Stimulated activated naive CD4-positive, alpha-beta T cell (primary cell): ENCODE measurements at regions not wholly inside any gene's neighbourhood (a gene's known extent, or its start where the extent isn't known, plus 50 kb on each side); places are given as distances from the start of the nearest gene placed in this dataset.
"Not testable (repeated sequence)": the region's sequence is repeated elsewhere in the genome, so short reads cannot be mapped to it uniquely, and the experiment has no call there.

Experiments used
- DNase-seq, 6 experiments: peaks; one replicate each; lab custom pipeline; 2025; lab: John Stamatoyannopoulos, UW

DNA sequence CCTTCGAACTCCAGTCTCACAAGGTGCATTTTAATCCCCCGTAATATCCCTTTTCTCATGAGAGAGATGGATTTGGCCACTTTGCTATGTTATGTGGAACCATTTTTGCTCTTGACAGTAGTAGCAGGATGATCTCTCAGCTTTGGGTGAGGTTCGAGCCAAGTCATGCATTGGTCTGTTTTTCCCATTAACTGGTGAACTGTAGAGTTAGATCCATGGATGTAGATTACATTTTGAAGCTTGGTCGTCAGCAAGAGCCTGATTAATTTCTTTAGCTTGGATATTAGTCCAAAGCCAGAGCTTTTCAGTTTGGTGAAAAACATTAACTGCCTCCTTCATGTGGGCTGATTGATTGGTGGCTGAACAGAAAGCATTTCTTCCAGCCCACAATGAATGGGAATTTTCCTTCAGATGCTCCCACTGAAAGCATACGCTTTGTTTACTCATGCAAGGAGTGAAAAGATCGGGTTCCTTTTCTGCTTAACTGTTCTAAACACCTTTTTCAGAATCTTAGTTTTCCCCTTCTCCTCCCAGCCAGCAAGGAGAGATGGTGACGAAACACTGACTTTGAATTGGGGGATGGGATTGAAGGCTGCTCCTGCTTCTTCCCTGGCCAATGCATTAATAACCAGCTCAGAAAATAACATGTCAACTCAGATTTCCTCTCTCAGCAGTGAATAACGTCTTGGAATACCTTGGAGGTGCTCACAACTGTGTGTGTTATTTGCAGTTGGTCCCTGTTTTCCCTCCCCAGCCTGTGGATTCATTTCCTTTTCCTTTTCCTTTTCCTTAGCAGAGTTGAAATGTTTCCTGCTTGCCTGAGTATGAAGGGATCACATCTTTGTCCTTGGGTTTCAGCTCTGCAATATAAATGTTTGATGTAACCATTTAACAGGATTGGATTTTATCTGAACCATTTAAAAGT, 351.8 kb upstream of the FZD8 start:
- DNase-seq: no peak

DNA sequence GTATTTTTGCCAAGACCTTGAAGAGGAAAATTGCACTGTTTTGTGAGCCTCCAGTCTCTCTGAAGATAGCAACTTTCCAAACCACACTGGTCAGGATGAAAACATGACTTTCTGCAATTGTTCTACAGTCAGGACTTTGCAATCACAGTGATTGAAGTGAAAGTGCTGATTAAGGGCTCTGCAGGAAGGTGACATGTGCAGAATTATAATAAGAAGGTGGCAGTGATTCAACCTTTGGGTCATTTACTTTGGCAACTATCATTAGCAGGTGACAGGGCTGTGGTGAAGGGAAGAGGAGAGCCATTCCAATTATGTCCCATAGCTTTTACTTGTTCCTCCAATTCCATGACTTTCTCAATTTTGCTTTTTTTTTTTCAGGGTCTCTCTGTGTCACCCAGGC, 350.0 kb upstream of the FZD8 start:
- no peak for DNase-seq

DNA sequence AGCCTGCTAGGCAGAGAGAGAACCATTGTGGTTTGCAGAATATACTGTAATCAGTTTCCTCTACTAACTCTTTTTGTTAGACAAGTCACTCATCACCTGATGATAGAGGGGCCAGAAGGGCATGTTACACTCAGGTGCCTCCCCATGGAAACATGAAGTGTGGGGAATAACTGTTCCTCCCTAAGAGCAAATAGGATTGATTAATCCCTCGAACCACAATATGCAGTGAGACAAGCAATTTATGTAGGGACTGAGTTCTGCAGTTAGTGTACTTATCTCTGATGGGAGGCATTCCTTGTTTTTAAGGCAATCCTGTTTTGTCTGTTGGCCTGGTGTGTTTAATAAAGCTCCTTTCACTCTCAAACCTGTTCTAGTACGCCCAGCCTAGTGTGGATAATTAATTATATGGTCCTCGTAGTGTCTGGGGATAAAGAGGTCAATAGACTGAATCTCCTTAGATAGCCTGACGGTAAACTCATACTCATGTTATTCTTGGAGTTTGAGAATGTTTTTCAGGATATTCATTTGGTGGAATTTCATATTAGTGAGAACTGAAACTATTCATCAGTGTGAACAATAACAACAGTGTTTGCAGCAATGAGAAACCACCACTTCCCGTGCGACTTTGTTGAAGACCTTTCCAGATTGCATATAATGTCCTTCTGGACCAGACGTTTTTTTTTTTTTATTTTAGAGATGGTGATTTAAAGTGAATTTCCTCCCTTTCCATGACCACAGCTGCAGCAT, 344.8 kb upstream of the FZD8 start:
- no peak for DNase-seq

DNA sequence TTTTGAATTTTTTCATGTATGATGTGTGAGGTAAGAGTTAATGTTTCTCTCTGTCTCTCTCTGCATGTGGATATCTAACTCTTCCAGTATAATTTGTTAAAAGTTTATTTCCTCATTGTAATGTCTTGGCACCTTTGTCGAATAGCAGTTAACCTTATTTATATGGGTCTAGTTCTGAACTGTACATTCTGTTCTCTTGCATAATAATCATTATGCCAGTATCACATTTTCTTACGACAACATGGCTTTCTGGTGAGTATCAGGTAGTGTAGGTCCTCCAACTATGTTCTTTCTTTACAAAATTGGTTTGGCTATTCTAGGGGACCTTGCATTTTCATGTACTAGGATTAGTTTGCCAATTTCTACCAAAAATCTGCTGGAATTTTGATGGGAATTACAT, 337.0 kb upstream of the FZD8 start:
- no peak for DNase-seq

DNA sequence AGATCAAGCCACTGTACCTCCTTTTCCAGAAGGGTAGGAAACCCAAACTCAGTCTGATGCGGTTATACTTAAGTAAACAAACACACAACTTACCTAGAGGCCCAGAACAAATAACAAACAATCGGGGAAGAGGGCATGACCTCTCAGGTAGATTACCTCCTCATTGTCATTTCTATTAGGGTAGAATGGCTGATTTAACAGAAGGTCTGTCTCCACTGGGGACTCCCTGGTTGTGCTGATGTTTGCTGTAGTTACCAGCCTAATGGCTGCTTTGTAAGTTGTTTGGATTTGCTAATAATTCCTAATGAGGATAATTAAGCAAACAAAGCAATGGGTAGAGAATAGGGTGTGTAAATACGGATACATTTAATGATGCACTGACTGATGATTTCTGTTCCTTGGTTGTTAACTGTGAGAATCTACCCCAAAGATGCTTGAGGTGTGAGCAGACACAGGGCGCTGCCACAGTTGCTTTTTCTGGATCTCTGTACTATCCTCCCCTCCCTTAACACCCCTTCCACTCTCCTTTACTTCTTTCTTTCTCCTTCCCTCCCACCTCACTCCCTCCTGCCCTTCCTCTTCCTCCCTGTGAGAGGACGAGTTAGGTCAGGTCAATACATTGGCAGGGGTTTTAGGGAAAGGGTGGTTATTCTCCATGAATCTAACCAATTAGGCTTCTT, 332.0 kb upstream of the FZD8 start:
- not testable (repeated sequence) for DNase-seq

DNA sequence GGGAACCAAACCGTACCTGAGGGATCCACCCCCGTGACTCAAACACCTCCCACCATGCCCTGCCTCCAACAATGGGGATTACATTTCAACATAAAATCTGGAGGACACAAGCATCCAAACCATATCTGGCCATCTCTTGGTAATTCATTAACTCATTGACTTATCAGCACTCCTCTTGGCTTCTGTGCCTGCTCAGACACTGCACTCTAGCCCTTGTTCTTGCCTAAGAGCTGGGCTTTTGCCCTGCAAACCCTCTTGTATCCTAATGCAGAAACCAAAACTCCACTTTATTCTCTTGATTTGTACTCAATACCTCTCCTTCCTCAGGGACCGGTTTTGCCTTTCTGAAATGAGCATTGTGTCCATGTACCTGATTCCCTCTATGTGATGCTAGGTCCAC, 330.2 kb upstream of the FZD8 start:
- DNase-seq: no peak

DNA sequence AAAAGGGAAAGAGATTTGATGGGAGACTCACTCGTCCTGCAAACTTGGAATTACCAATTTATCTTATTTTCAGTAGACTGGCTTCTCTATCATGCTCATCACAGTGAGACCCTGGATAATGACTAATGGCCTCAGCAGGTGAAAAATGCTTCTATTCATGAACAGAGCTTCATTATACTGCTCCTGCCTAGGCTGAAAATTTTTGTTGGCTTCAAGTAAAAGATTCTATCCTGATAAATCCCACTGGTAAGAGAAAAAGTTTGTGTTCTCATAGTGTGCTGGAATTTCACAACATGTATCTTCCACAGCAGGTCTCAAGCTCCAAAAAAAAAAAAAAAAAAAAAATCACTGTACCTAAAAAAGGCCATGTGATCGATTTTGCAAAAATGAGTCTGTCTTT, 329.3 kb upstream of the FZD8 start:
- DNase-seq: no peak

DNA sequence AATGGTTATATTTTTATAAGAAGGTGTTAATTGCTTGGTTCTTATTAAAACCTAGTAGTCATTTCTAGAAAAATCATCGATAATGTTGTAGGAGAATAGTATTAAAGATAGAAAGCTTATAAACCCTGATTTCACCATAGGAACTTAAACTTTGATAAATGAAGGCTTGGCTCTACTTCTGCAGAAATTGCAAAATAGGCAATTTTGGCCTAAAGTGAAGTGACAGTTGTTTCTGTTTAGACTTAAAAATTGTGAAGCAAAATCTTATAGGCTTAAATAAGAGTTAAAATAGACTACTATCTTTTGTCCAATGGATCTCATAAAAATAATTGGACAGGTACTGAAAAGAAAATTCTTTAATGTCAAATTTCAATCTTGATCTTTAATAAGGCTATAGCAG, 321.6 kb upstream of the FZD8 start:
- no peak for DNase-seq

DNA sequence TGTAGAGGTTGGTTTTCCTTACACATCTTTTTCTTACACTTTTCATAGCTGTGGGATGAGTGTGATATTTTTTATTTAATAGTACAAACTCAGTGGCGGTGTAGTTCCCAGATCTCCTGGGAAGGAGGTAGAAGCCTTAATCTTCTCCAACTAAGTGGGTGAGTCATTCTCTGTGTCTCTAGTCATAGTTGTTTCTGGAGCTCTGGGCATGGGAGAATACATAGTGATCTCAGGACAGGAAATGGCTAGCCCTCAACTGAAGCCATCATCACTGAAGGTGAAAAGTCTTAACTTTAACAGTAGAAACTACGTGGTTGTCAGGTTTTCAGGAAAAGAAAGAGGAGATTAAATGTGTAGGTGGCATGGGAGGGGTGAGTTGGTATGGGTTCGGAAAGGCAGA, 319.4 kb upstream of the FZD8 start:
- DNase-seq: no peak

DNA sequence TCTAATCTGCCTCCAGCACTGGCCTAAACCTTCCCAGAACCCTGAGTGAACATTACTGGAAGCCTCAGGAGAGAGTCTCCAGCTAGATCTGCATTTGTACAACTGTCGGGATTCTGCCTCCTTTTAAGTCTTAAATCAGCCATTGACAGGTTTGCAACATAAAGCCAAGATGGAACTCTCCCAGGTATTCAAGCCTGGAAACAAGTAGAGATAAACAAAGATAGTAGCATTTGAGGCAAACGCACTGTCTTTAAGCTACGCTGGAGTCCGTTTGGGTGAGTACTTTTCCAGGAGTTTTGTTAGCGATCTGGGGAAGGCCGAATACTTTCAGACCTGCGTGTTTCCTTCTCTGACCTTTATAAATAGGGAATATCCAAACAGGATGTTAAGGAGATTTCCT, 317.2 kb upstream of the FZD8 start:
- DNase-seq: no peak

DNA sequence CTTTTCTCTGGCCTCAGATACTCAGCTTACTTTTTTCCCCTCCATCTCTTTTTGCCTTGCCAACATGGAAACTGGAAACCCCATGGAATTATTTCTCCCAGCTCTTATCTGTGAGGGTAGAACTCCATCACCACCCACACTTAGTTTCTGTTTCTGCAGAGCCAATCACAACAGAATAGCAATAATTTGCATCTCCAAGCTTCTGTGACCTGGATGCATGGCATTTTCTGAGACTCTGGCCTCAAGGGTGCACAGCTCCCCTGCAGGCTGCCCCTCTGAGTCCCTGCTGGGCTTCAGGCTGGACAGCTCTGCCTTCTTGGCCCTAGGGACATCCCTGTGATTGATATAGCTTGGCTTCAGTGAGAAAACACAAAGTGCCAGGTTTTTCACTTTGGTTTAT, 316.5 kb upstream of the FZD8 start:
- DNase-seq: not testable (repeated sequence)

DNA sequence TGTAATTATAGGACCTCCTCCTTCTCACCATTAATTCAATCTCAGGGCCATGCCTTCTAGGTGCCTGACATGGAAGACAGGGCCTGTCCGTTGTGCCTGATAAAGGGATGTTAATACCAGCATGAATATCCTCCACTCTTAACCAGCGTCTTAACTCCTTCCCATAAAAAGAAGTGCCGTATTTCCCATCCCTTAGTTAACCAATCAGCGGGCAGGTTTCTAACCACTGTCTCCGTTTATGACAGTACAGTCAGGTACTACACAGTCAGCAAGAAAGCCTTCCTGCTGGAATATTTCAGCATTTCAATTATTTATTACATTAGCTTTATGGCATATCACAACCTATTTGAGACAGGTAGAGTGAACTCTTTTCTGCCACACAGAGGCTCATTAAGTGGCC, 308.6 kb upstream of the FZD8 start:
- no peak for DNase-seq

DNA sequence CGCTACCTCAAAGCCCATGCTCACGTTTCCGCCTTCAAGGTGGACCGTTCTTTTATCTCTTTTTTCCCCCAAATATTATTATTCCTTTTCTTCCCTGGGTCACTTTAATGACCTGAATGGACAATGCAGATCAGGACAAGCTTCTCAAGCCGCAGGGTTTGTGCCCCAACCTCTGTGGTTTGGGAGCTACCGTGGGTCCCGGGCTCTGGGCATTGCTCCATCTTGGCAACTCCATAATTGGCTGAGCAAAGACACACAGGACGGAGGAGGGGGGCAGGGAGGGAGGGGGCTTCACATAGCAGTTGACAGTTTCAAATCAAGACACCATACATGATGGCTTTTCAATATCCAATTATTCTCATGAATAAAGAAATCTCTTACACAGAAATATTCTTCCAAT, 308.1 kb upstream of the FZD8 start:
- no peak for DNase-seq

DNA sequence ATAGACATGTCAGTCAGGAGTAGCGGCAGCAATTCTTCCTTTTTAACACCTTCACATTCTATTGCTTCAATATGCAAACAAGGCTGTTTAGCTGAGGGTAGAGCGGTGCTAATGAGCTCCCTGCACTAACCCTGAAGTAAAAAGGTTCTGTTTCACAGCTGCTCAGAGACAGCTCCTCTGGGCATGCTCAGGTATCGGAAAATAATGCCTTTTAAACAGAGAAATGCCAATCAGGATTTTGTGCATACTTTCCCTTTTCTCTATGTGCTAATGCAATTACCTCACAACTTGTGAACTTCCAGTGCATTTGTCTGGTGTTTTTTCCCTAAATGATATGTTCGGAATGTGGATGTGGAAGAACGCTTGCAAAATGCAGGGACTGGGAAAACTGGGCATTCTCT, 307.7 kb upstream of the FZD8 start:
- no peak for DNase-seq

DNA sequence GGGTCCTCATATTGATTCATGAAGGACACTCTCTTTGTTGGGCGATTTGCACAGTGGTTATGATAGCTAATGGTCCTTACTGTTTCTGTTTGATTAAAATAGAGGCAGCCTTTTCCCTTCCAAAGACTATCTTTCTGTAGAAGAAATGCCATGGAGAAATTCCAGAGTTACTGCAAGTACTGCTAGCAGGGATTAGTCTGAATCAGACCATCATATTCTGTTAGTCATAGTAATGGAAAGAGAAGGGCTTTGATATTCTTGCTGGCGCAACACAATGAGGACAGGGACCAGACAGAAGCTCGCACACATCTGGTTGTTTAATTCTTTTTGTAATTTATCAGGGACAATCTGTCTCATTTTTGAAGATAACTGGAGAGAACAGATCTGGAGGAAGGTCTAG, 304.5 kb upstream of the FZD8 start:
- no peak for DNase-seq

DNA sequence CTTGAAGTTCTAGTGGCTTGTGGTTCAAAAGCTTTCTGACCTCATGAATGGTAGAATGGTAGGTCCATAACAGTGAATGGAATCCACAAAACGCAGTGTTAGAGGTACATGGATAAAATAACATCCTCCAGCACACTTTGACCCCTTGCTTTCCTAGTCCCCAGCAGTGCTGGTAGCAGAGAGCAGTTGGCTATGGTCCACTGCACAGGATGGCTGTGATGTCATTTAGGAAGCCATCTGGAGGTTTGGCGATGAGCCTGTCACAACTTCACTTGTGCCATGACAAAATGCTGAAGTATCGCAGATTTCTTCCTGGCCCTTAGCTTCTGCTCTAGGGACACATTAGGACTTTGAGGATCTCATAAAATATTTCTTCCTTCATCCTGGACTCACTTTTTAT, 300.0 kb upstream of the FZD8 start:
- no peak for DNase-seq

DNA sequence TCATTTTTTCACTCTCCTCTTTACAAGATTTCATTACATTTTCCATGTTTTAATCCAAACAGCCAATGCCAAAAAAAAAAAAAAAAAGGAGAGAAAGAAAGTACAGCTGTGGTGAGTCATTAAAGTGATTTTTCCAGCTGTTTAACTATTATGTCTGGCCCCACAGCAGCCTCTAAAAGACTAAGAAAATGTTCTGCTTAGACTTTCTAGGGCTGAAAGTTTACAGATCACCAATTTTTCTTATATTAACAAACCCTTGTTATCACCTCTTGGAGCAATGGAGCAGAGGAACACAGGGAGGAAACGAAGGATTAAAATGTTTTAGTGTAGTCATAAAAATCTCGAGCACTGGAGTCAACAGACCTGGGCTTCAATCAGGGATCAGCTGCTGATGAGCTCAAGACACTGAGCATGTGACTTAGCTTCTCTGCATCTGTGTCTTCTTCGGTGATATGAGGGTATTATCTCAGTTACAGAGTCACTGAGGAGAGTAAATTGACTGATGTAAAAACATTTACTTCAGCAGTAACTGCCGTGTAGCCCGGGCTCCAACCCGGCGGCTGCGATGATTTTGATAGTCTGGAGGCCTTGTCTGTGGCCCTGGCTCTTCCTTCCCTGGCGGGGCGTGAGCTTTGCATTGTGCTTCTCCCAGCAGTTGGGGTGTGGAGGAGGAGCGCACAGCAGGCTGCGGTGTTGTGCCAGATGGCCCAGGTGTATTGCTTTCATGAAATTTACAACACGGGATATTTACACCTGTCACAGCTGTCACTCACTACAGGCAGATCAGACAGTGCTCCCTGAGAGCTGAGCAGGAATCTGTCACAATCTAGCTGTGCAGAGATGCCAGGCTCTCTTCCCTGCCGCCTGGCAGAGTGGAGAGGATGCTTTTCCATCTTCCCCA, 298.3 kb upstream of the FZD8 start:
- no peak for DNase-seq

DNA sequence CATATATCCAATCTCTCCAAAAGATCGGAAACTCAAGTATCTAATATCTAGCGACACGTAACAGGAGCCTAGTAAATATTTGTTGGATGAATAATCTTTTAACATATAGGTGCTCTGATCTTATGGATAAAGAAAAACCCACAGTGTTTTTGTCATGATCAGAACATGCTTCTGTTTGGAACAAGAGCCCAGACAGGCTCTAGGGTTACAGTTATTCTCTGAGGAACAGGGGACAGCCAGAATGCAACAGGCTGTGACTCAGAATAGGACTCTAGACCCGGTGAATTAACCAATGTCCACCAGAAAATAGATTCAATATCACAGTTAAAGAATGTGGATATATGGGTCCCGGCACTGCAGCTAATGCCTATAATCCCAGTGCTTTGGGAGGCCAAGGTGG, 296.1 kb upstream of the FZD8 start:
- DNase-seq: no peak

DNA sequence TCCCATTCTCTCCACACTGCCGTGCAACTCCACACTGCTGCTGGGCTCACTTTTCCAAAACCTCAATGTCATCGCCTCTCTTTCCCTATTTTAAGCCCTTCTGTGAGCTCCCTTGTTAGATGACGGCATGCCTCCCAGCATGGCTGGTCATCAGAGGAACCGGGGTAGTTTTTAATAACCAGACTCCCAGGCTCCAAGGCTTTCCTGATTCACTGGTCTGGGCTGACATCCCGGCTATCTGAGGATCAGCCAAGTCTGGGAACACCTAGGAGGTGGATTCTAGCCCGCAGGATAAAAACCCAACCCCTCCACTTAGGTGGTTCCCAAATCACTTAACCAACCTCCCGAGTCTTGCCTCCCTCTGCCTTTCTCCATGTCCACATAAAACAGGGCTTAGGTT, 295.4 kb upstream of the FZD8 start:
- no peak for DNase-seq

DNA sequence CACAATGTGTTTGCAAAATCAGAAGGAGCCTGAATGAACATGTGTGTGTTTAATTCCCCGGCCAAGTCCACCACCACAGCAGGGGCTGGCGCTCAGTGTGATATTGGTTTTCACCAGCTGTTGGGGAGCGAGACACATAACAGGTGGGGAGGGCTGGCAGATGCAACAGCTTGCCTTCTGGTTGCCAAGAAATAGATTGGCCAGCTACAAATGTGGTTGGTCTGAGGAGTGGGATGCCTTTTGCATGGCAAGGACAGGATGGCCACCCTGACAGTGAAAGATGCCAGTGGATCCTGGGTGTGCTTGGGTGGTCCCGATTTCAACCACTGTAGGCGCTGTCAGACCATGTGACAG, 292.5 kb upstream of the FZD8 start:
- DNase-seq: no peak

DNA sequence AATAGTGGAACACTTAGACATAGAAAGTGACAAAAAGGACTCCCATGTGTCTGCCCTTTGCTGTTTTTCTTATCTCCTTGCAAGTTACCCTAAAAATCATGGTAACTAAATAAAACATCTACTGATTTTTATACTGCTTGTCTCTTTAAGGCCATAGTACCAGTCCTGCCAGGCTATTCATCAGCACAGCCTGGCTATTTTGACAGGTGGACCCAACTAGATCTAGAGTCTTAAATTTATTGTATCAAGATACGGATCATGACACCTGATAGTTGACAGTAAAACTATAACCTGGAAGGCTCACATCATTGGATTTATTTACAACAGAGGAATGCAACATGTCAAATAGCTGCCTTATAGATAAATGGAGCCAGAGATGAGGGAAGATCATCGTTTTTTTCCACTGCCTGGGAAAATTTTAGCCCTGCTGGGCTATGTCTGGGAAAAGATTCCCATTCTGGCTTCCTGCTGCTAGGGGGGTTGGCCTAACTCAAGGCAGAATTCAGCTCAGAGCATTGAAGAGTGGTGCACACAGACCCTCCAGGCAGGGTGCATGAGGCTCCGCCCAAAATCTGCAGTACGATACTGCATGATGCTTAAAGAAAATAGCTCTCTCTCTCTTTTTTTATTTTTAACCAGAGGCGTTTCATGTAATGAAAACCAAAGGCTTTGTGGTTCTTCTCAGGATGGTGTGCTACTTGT, 292.0 kb upstream of the FZD8 start:
- no peak for DNase-seq
